Loucy (cell line): ENCODE measurements at regions not wholly inside any gene's neighbourhood (a gene's known extent, or its start where the extent isn't known, plus 50 kb on each side); places are given as distances from the start of the nearest gene placed in this dataset.

Source experiments
- EZH2phosphoT487 ChIP-seq: fragments of 200-600 bp; IDR thresholded peaks from 2 replicates; pipeline ENCODE4 v1.6.1; 2018; ENCODE audit warnings: antibody characterized with exemption, mild to moderate bottlenecking, moderate library complexity, borderline replicate concordance
- TF ChIP-seq, protein P1 (sequence below): fragments of 200-600 bp; sonication (generic); conservative IDR thresholded peaks from 2 replicates; pipeline ENCODE4 v1.5.1; 2014; ENCODE audit warnings: mild to moderate bottlenecking, antibody characterized with exemption, low read length

- TF ChIP-seq, protein P1, sequence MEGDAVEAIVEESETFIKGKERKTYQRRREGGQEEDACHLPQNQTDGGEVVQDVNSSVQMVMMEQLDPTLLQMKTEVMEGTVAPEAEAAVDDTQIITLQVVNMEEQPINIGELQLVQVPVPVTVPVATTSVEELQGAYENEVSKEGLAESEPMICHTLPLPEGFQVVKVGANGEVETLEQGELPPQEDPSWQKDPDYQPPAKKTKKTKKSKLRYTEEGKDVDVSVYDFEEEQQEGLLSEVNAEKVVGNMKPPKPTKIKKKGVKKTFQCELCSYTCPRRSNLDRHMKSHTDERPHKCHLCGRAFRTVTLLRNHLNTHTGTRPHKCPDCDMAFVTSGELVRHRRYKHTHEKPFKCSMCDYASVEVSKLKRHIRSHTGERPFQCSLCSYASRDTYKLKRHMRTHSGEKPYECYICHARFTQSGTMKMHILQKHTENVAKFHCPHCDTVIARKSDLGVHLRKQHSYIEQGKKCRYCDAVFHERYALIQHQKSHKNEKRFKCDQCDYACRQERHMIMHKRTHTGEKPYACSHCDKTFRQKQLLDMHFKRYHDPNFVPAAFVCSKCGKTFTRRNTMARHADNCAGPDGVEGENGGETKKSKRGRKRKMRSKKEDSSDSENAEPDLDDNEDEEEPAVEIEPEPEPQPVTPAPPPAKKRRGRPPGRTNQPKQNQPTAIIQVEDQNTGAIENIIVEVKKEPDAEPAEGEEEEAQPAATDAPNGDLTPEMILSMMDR, result no peak
- no peak for TF ChIP-seq EZH2phosphoT487
Measured at GRCh38 chr1:168484083-168484482, 59.7 kb downstream of the XCL2 start.
